ENCODE measurements at regions not wholly inside any gene's neighbourhood (a gene's known extent, or its start where the extent isn't known, plus 50 kb on each side); places are given as distances from the start of the nearest gene placed in this dataset.
"Not testable (repeated sequence)": the region's sequence is repeated elsewhere in the genome, so short reads cannot be mapped to it uniquely, and the experiment has no call there.

- not testable (repeated sequence) for ATAC-seq (replicated peaks); H3K9me3 Mint-ChIP-seq; H3K36me3 Mint-ChIP-seq (ENCODE audit: low read depth); H3K27me3 Mint-ChIP-seq; H3K27ac Mint-ChIP-seq; H3K4me3 Mint-ChIP-seq; H3K4me1 Mint-ChIP-seq
These were observed 106.9 kb downstream of the SOCS6 start for GRCh38 chr18:70395771-70396170.

GRCh38 chr18:70394672-70395071, 105.8 kb downstream of the SOCS6 start:
- H3K9me3 Mint-ChIP-seq, result no peaks in the 10 kb centered on the region
- peaks cover 5% of the 10 kb centered on the region for H3K27me3 Mint-ChIP-seq
- no peak overlapping the region for H3K4me3 Mint-ChIP-seq
- no peak overlapping the region for H3K27ac Mint-ChIP-seq
- ATAC-seq (replicated peaks), result no peak
- no peaks in the 10 kb centered on the region for H3K36me3 Mint-ChIP-seq (ENCODE audit: low read depth)
- H3K4me1 Mint-ChIP-seq, result no peaks in the 10 kb centered on the region

DNA sequence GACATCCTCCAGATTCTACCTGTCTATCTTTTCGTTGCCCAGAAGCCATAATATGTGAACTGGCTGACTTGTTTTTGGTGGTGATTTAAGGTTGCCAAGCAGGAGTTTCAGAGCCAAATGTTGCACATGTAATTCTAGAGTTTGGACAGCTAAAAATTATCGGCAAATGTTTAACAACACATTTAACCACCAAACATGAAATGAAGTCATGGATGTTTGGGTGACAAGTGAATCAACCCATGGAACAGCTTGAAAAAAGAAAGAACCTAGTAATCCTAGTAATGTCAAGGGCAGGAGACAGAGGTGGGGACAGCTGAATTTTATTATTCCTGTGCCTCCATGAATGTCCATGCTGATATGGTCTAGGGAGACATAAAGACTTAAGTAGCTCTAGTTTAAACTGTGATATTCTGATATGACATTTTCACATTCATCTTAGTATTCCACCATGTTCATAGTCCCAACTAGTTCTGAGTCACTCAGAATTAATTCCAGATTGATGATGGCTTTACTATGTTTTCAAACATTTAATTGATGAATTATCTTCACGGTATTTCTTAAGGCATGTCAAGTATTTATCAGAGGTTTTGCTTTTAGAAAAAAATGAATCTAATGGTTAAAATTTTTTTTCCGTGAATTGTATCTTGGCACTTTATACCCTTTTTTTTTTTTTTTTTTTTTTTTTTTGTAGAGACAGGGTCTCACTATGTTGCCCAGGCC, 101.7 kb downstream of the SOCS6 start:
- Mint-ChIP-seq H3K9me3 (no peaks in the 10 kb centered on the region), H3K36me3 (ENCODE audit: low read depth) (no peaks in the 10 kb centered on the region), H3K27me3 (peaks cover 5% of the 10 kb centered on the region), H3K4me3 (no peak overlapping the region), H3K4me1 (no peaks in the 10 kb centered on the region), H3K27ac (no peak overlapping the region)
- ATAC-seq (replicated peaks), result no peak

- H3K4me3 Mint-ChIP-seq; H3K9me3 Mint-ChIP-seq; ATAC-seq (replicated peaks); H3K27ac Mint-ChIP-seq; H3K4me1 Mint-ChIP-seq; H3K36me3 Mint-ChIP-seq (ENCODE audit: low read depth); H3K27me3 Mint-ChIP-seq: not testable (repeated sequence)
These were observed 100.2 kb downstream of the SOCS6 start for GRCh38 chr18:70389036-70389435.

- H3K4me1 Mint-ChIP-seq, result peaks cover 5% of the 10 kb centered on the region
- H3K9me3 Mint-ChIP-seq, result no peaks in the 10 kb centered on the region
- H3K36me3 Mint-ChIP-seq (ENCODE audit: low read depth), result no peaks in the 10 kb centered on the region
- no peak for ATAC-seq (replicated peaks)
- no peak overlapping the region for H3K27ac Mint-ChIP-seq
- no peak overlapping the region for H3K4me3 Mint-ChIP-seq
- H3K27me3 Mint-ChIP-seq, result no peaks in the 10 kb centered on the region
These were observed 98.2 kb downstream of the SOCS6 start for GRCh38 chr18:70387027-70387426.

DNA sequence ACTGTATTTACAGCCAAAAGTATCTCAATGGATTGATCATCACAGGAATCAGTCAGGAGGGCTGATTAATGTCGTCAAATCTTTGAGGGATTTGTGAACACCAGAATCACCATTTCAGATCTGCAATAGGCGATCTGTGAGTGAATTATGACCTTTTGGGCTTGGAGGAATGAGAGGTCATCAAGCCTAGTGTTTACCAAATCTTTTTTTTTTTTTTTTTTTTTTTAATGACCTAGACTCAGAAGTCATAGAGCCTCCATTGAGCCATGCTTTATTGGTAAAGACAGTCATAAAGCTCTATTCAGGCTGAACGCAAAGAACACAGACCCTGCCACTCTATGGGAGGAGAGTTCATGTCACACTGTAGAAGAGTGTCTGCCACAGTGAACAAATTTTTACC, 97.7 kb downstream of the SOCS6 start:
- Mint-ChIP-seq H3K9me3 (no peaks in the 10 kb centered on the region), H3K4me3 (no peak overlapping the region), H3K4me1 (peaks cover 5% of the 10 kb centered on the region), H3K36me3 (ENCODE audit: low read depth) (no peaks in the 10 kb centered on the region), H3K27me3 (peaks cover 2% of the 10 kb centered on the region), H3K27ac (no peak overlapping the region)
- no peak for ATAC-seq (replicated peaks)

- H3K9me3 Mint-ChIP-seq, result no peaks in the 10 kb centered on the region
- ATAC-seq (replicated peaks), result no peak
- peaks cover 3% of the 10 kb centered on the region for H3K27me3 Mint-ChIP-seq
- H3K4me3 Mint-ChIP-seq, result no peak overlapping the region
- peaks cover 5% of the 10 kb centered on the region for H3K4me1 Mint-ChIP-seq
- no peaks in the 10 kb centered on the region for H3K36me3 Mint-ChIP-seq (ENCODE audit: low read depth)
- H3K27ac Mint-ChIP-seq, result no peak overlapping the region
These were observed 96.6 kb downstream of the SOCS6 start for GRCh38 chr18:70385474-70385873.

DNA sequence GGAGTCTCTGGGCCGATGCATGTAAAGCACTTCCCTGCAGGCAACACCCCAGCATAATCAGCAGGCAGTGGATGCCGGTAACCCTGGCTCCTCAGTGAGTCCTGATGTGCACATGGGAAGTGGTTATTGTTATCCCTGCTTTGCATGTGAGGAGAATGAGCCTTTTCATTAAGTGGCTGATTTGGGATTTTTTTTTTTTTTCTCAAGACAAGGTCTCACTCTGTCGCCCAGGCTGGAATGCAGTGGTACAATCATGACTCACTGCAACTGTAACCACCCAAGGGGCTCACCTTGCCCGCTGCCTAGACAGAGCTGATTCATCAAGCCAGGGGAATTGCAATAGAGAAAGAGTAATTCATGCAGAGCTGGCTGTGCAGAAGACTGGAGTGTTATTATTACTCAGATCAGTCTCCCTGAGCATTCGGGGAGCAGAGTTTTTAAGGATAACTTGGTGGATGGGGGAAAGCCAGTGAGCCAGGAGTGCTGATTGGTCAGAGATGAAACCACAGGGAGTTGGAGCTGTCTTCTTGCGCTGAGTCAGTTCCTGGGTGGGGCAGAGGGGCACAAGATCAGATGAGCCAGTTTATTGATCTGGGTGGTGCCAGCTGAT, 95.4 kb downstream of the SOCS6 start:
- Mint-ChIP-seq H3K9me3 (no peaks in the 10 kb centered on the region), H3K4me1 (peaks cover 5% of the 10 kb centered on the region), H3K27me3 (peaks cover 3% of the 10 kb centered on the region), H3K4me3 (no peak overlapping the region), H3K36me3 (ENCODE audit: low read depth) (no peaks in the 10 kb centered on the region), H3K27ac (no peak overlapping the region)
- peak; percentile 66 for ATAC-seq (replicated peaks)

- H3K9me3 Mint-ChIP-seq, result no peaks in the 10 kb centered on the region
- no peak overlapping the region for H3K27ac Mint-ChIP-seq
- H3K27me3 Mint-ChIP-seq, result peaks cover 3% of the 10 kb centered on the region
- peaks cover 5% of the 10 kb centered on the region for H3K4me1 Mint-ChIP-seq
- ATAC-seq (replicated peaks), result no peak
- H3K36me3 Mint-ChIP-seq (ENCODE audit: low read depth), result no peaks in the 10 kb centered on the region
- no peak overlapping the region for H3K4me3 Mint-ChIP-seq
These were observed 94.3 kb downstream of the SOCS6 start for GRCh38 chr18:70382992-70383717.

GRCh38 chr18:70382017-70382416, 93.2 kb downstream of the SOCS6 start:
- H3K9me3 Mint-ChIP-seq, result no peaks in the 10 kb centered on the region
- peaks cover 3% of the 10 kb centered on the region for H3K27me3 Mint-ChIP-seq
- H3K4me3 Mint-ChIP-seq, result peak overlapping the region; percentile 26
- H3K4me1 Mint-ChIP-seq, result peaks cover 5% of the 10 kb centered on the region
- no peaks in the 10 kb centered on the region for H3K36me3 Mint-ChIP-seq (ENCODE audit: low read depth)
- no peak overlapping the region for H3K27ac Mint-ChIP-seq
- no peak for ATAC-seq (replicated peaks)

- ATAC-seq (replicated peaks), result peak; percentile 63
- H3K4me3 Mint-ChIP-seq, result peak overlapping the region; percentile 26
- no peak overlapping the region for H3K27ac Mint-ChIP-seq
- H3K36me3 Mint-ChIP-seq (ENCODE audit: low read depth), result no peaks in the 10 kb centered on the region
- peaks cover 5% of the 10 kb centered on the region for H3K4me1 Mint-ChIP-seq
- H3K9me3 Mint-ChIP-seq, result no peaks in the 10 kb centered on the region
- peaks cover 3% of the 10 kb centered on the region for H3K27me3 Mint-ChIP-seq
These were observed 92.4 kb downstream of the SOCS6 start for GRCh38 chr18:70380915-70381896.

Measured in activated T-helper 17 cell treated with anti-CD3 and anti-CD28 coated beads, Interleukin-2, amount 50 U/mL, for 72 hours (primary cell).